ENCODE measurements at regions not wholly inside any gene's neighbourhood (a gene's known extent, or its start where the extent isn't known, plus 50 kb on each side); places are given as distances from the start of the nearest gene placed in this dataset.

- TF ChIP-seq CTCF (IDR thresholded peaks at IDR 0.05; ENCODE audit: extremely low read depth, insufficient read depth, missing control alignments): peak; percentile 24
- in situ Hi-C loops (cut with MboI; ENCODE audit: low pct_unique_long_range_greater_than_20kb, low sequenced_read_pairs, unreplicated experiment): no loop called here
- no peak for DNase-seq (ENCODE audit: low spot score)
Measured at GRCh38 chr10:2938869-2939268, 128.5 kb upstream of the PFKP start.

GRCh38 chr10:2936816-2937215, 130.5 kb upstream of the PFKP start:
- DNase-seq (ENCODE audit: low spot score): no peak
- in situ Hi-C loops (cut with MboI; ENCODE audit: low pct_unique_long_range_greater_than_20kb, low sequenced_read_pairs, unreplicated experiment): no loop called here
- no peak for TF ChIP-seq CTCF (IDR thresholded peaks at IDR 0.05; ENCODE audit: extremely low read depth, insufficient read depth, missing control alignments)

- in situ Hi-C loops (cut with MboI; ENCODE audit: low pct_unique_long_range_greater_than_20kb, low sequenced_read_pairs, unreplicated experiment): no loop called here
- DNase-seq (ENCODE audit: low spot score): no peak
- TF ChIP-seq CTCF (IDR thresholded peaks at IDR 0.05; ENCODE audit: extremely low read depth, insufficient read depth, missing control alignments): no peak
Measured at GRCh38 chr10:2935647-2936386, 131.5 kb upstream of the PFKP start.

GRCh38 chr10:2933924-2934323, 133.4 kb upstream of the PFKP start:
- in situ Hi-C loops (cut with MboI; ENCODE audit: low pct_unique_long_range_greater_than_20kb, low sequenced_read_pairs, unreplicated experiment): no loop called here
- no peak for TF ChIP-seq CTCF (IDR thresholded peaks at IDR 0.05; ENCODE audit: extremely low read depth, insufficient read depth, missing control alignments)
- DNase-seq (ENCODE audit: low spot score): no peak

GRCh38 chr10:2933519-2933918, 133.8 kb upstream of the PFKP start:
- in situ Hi-C loops (cut with MboI; ENCODE audit: low pct_unique_long_range_greater_than_20kb, low sequenced_read_pairs, unreplicated experiment): no loop called here
- no peak for DNase-seq (ENCODE audit: low spot score)
- no peak for TF ChIP-seq CTCF (IDR thresholded peaks at IDR 0.05; ENCODE audit: extremely low read depth, insufficient read depth, missing control alignments)

- no peak for TF ChIP-seq CTCF (IDR thresholded peaks at IDR 0.05; ENCODE audit: extremely low read depth, insufficient read depth, missing control alignments)
- in situ Hi-C loops (cut with MboI; ENCODE audit: low pct_unique_long_range_greater_than_20kb, low sequenced_read_pairs, unreplicated experiment): no loop called here
- DNase-seq (ENCODE audit: low spot score): no peak
Measured at GRCh38 chr10:2933071-2933470, 134.3 kb upstream of the PFKP start.

Data from GM13977 (cell line).